ENCODE measurements at regions not wholly inside any gene's neighbourhood (a gene's known extent, or its start where the extent isn't known, plus 50 kb on each side); places are given as distances from the start of the nearest gene placed in this dataset.

- peaks cover 6% of the 10 kb centered on the region for H3K4me1 ChIP-seq (ENCODE audit: control insufficient read depth, insufficient read depth, low read depth, low read length)
- WGBS: 35% methylated on average over 4 of the region's 4 CpGs
Observed at GRCh38 chr2:71756280-71756906, 303.0 kb downstream of the DYSF start.

GRCh38 chr2:71751590-71751989 is 298.2 kb downstream of the DYSF start:
- H2BK5ac ChIP-seq (ENCODE audit: low read depth, low read length, poor library complexity, severe bottlenecking): no peak overlapping the region
- no peak overlapping the region for H2BK12ac ChIP-seq (ENCODE audit: low read length in 2 of 2)
- H3K36me3 ChIP-seq (ENCODE audit: control insufficient read depth in 1 of 2, insufficient read depth in 2 of 2, low read depth in 1 of 2, low read length in 2 of 2): no peaks in the 10 kb centered on the region
- H2AK5ac ChIP-seq (ENCODE audit: low read length, severe bottlenecking): no peak overlapping the region
- H4K8ac ChIP-seq (ENCODE audit: low read length): no peak overlapping the region
- no peak overlapping the region for H2BK120ac ChIP-seq (ENCODE audit: low read depth, low read length)
- no peak overlapping the region for H3K4me3 ChIP-seq (ENCODE audit: insufficient read depth in 1 of 2, low read depth in 1 of 2, low read length in 2 of 2)
- H3K4me2 ChIP-seq (ENCODE audit: low read length, poor library complexity, severe bottlenecking): no peak overlapping the region
- H3K4me1 ChIP-seq (ENCODE audit: control insufficient read depth, insufficient read depth, low read depth, low read length): peaks cover 28% of the 10 kb centered on the region
- H3K4ac ChIP-seq (ENCODE audit: low read depth in 1 of 2, low read length in 2 of 2): no peak overlapping the region
- H3K27ac ChIP-seq (ENCODE audit: low read length, poor library complexity, severe bottlenecking): no peak overlapping the region
- no peak overlapping the region for H2BK15ac ChIP-seq (ENCODE audit: low read depth, poor library complexity, severe bottlenecking)
- no peak overlapping the region for H3K23ac ChIP-seq (ENCODE audit: low read length in 2 of 2)
- no peak overlapping the region for H3K9ac ChIP-seq (ENCODE audit: low read length)
- H3K9me3 ChIP-seq (ENCODE audit: control insufficient read depth, low read length): peaks cover 16% of the 10 kb centered on the region
- no peak overlapping the region for H2AFZ ChIP-seq (ENCODE audit: low read depth, low read length)
- no peak for DNase-seq
- H3K27me3 ChIP-seq (ENCODE audit: control insufficient read depth in 1 of 2, insufficient read depth in 1 of 2, low read length in 2 of 2): peaks cover 0 to 13% of the 10 kb centered on the region in 2 experiments
- H3K14ac ChIP-seq (ENCODE audit: low read length in 2 of 2): no peak overlapping the region
- H3K18ac ChIP-seq (ENCODE audit: low read depth in 1 of 2, low read length in 2 of 2): no peak overlapping the region
- no peak overlapping the region for H4K91ac ChIP-seq (ENCODE audit: low read length)
- H3K79me1 ChIP-seq (replicated peaks; ENCODE audit: low read length, poor library complexity, severe bottlenecking): no peaks in the 10 kb centered on the region

More at GRCh38 chr2:71756280-71756906, 303.0 kb downstream of the DYSF start:
- peaks cover 11% of the 10 kb centered on the region for H3K9me3 ChIP-seq (ENCODE audit: control insufficient read depth, low read length)
- no peak overlapping the region for H3K4me2 ChIP-seq (ENCODE audit: low read length, poor library complexity, severe bottlenecking)
- H3K4me3 ChIP-seq (ENCODE audit: insufficient read depth in 1 of 2, low read depth in 1 of 2, low read length in 2 of 2): no peak overlapping the region
- H3K36me3 ChIP-seq (ENCODE audit: control insufficient read depth in 1 of 2, insufficient read depth in 2 of 2, low read depth in 1 of 2, low read length in 2 of 2): no peaks in the 10 kb centered on the region
- peak overlapping the region; percentile 27 for H3K27ac ChIP-seq (ENCODE audit: low read length, poor library complexity, severe bottlenecking)
- no peak overlapping the region for H3K18ac ChIP-seq (ENCODE audit: low read depth in 1 of 2, low read length in 2 of 2)
- no peak overlapping the region for H3K14ac ChIP-seq (ENCODE audit: low read length in 2 of 2)
- H2AFZ ChIP-seq (ENCODE audit: low read depth, low read length): no peak overlapping the region
- H2AK5ac ChIP-seq (ENCODE audit: low read length, severe bottlenecking): no peak overlapping the region
- no peak overlapping the region for H4K91ac ChIP-seq (ENCODE audit: low read length)
- no peak overlapping the region for H2BK120ac ChIP-seq (ENCODE audit: low read depth, low read length)
- H3K79me1 ChIP-seq (replicated peaks; ENCODE audit: low read length, poor library complexity, severe bottlenecking): no peaks in the 10 kb centered on the region
- H3K27me3 ChIP-seq (ENCODE audit: control insufficient read depth in 1 of 2, insufficient read depth in 1 of 2, low read length in 2 of 2): no peaks in the 10 kb centered on the region
- H3K23ac ChIP-seq (ENCODE audit: low read length in 2 of 2): no peak overlapping the region
- H2BK12ac ChIP-seq (ENCODE audit: low read length in 2 of 2): no peak overlapping the region
- H4K8ac ChIP-seq (ENCODE audit: low read length): peak overlapping the region; percentile 55
- no peak overlapping the region for H3K4ac ChIP-seq (ENCODE audit: low read depth in 1 of 2, low read length in 2 of 2)
- no peak overlapping the region for H2BK5ac ChIP-seq (ENCODE audit: low read depth, low read length, poor library complexity, severe bottlenecking)
- DNase-seq: peak; percentile 42
- H3K9ac ChIP-seq (ENCODE audit: low read length): peak overlapping the region; percentile 59
- H2BK15ac ChIP-seq (ENCODE audit: low read depth, poor library complexity, severe bottlenecking): no peak overlapping the region

DNA sequence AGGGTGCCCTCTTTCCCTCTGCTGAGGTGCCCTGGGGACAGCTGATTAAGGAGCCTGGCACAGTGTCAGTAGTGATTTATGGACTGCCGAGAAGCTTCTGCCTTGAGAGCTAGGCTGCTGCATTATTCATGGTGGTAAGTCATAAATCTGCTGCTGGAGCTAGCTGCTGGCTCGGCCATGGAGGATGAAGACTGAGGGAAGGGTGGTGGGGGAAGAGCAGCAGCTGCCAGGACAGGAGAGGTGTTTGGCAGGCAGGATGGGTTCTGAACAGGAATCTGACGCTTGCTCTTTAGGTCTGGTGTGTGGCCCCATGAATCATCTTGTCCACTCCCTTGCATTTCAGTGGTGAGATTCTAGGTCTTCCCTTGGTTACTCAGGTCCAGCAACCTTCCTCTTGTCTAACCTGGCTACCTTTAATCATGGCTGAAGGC is 296.3 kb downstream of the DYSF start:
- H3K36me3 ChIP-seq (ENCODE audit: control insufficient read depth in 1 of 2, insufficient read depth in 2 of 2, low read depth in 1 of 2, low read length in 2 of 2): no peaks in the 10 kb centered on the region
- no peak overlapping the region for H2BK15ac ChIP-seq (ENCODE audit: low read depth, poor library complexity, severe bottlenecking)
- peaks cover 29% of the 10 kb centered on the region for H3K4me1 ChIP-seq (ENCODE audit: control insufficient read depth, insufficient read depth, low read depth, low read length)
- no peak overlapping the region for H2AFZ ChIP-seq (ENCODE audit: low read depth, low read length)
- no peak overlapping the region for H4K91ac ChIP-seq (ENCODE audit: low read length)
- no peak overlapping the region for H3K27ac ChIP-seq (ENCODE audit: low read length, poor library complexity, severe bottlenecking)
- H3K9ac ChIP-seq (ENCODE audit: low read length): no peak overlapping the region
- H3K23ac ChIP-seq (ENCODE audit: low read length in 2 of 2): no peak overlapping the region
- peaks cover 0 to 24% of the 10 kb centered on the region in 2 experiments for H3K27me3 ChIP-seq (ENCODE audit: control insufficient read depth in 1 of 2, insufficient read depth in 1 of 2, low read length in 2 of 2)
- peak; percentile 45 for DNase-seq
- no peak overlapping the region for H4K8ac ChIP-seq (ENCODE audit: low read length)
- H3K9me3 ChIP-seq (ENCODE audit: control insufficient read depth, low read length): peaks cover 16% of the 10 kb centered on the region
- peak overlapping the region in 1 of 2 experiments; percentile 25 for H3K18ac ChIP-seq (ENCODE audit: low read depth in 1 of 2, low read length in 2 of 2)
- no peak overlapping the region for H3K4ac ChIP-seq (ENCODE audit: low read depth in 1 of 2, low read length in 2 of 2)
- no peaks in the 10 kb centered on the region for H3K79me1 ChIP-seq (replicated peaks; ENCODE audit: low read length, poor library complexity, severe bottlenecking)
- H2BK12ac ChIP-seq (ENCODE audit: low read length in 2 of 2): peak overlapping the region in 1 of 2 experiments; percentile 29
- H2BK5ac ChIP-seq (ENCODE audit: low read depth, low read length, poor library complexity, severe bottlenecking): no peak overlapping the region
- H2BK120ac ChIP-seq (ENCODE audit: low read depth, low read length): no peak overlapping the region
- H3K4me3 ChIP-seq (ENCODE audit: insufficient read depth in 1 of 2, low read depth in 1 of 2, low read length in 2 of 2): no peak overlapping the region
- 2% methylated on average over 3 of the region's 3 CpGs for WGBS
- no peak overlapping the region for H2AK5ac ChIP-seq (ENCODE audit: low read length, severe bottlenecking)
- H3K14ac ChIP-seq (ENCODE audit: low read length in 2 of 2): no peak overlapping the region
- H3K4me2 ChIP-seq (ENCODE audit: low read length, poor library complexity, severe bottlenecking): no peak overlapping the region

DNA sequence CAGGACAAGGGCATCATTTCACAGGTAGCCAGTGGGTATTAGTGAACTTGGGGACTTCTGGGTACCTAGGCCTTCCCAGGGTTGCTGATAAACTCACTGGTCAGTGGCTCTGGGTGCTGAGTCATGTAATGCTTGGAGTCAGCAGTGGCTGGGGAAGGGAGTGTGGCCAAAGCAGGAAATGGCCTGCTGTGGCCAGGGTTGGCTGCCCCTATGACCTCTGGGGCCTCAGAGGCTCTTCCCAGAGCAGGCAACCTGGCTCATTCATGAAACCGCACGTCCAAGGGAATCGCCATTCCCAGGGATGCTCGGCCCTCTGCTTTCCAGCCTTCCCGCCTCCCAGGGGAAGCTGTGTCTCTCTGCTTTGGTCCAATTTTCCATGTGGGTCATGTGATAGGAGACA is 294.9 kb downstream of the DYSF start:
- H3K9me3 ChIP-seq (ENCODE audit: control insufficient read depth, low read length): peaks cover 16% of the 10 kb centered on the region
- no peaks in the 10 kb centered on the region for H3K79me1 ChIP-seq (replicated peaks; ENCODE audit: low read length, poor library complexity, severe bottlenecking)
- no peak overlapping the region for H3K4me2 ChIP-seq (ENCODE audit: low read length, poor library complexity, severe bottlenecking)
- peak overlapping the region; percentile 53 for H4K91ac ChIP-seq (ENCODE audit: low read length)
- no peak overlapping the region for H2BK5ac ChIP-seq (ENCODE audit: low read depth, low read length, poor library complexity, severe bottlenecking)
- H4K8ac ChIP-seq (ENCODE audit: low read length): no peak overlapping the region
- WGBS: 15% methylated on average over 5 of the region's 5 CpGs
- no peak overlapping the region for H3K27ac ChIP-seq (ENCODE audit: low read length, poor library complexity, severe bottlenecking)
- H3K18ac ChIP-seq (ENCODE audit: low read depth in 1 of 2, low read length in 2 of 2): peak overlapping the region; percentile 12 to 82
- peak; percentile 70 for DNase-seq
- H3K9ac ChIP-seq (ENCODE audit: low read length): no peak overlapping the region
- H3K4me1 ChIP-seq (ENCODE audit: control insufficient read depth, insufficient read depth, low read depth, low read length): peaks cover 37% of the 10 kb centered on the region
- no peaks in the 10 kb centered on the region for H3K36me3 ChIP-seq (ENCODE audit: control insufficient read depth in 1 of 2, insufficient read depth in 2 of 2, low read depth in 1 of 2, low read length in 2 of 2)
- no peak overlapping the region for H2BK120ac ChIP-seq (ENCODE audit: low read depth, low read length)
- H3K27me3 ChIP-seq (ENCODE audit: control insufficient read depth in 1 of 2, insufficient read depth in 1 of 2, low read length in 2 of 2): peaks cover 0 to 24% of the 10 kb centered on the region in 2 experiments
- H2BK12ac ChIP-seq (ENCODE audit: low read length in 2 of 2): peak overlapping the region; percentile 1 to 66
- H2AK5ac ChIP-seq (ENCODE audit: low read length, severe bottlenecking): no peak overlapping the region
- peak overlapping the region in 1 of 2 experiments; percentile 57 for H3K14ac ChIP-seq (ENCODE audit: low read length in 2 of 2)
- H2AFZ ChIP-seq (ENCODE audit: low read depth, low read length): no peak overlapping the region
- H3K23ac ChIP-seq (ENCODE audit: low read length in 2 of 2): no peak overlapping the region
- no peak overlapping the region for H3K4me3 ChIP-seq (ENCODE audit: insufficient read depth in 1 of 2, low read depth in 1 of 2, low read length in 2 of 2)
- no peak overlapping the region for H2BK15ac ChIP-seq (ENCODE audit: low read depth, poor library complexity, severe bottlenecking)
- H3K4ac ChIP-seq (ENCODE audit: low read depth in 1 of 2, low read length in 2 of 2): no peak overlapping the region

All from mesenchymal stem cell (in vitro differentiated cells and primary cell).